GM12892 (cell line): ENCODE measurements at regions not wholly inside any gene's neighbourhood (a gene's known extent, or its start where the extent isn't known, plus 50 kb on each side); places are given as distances from the start of the nearest gene placed in this dataset.

Experiments used
- POLR2A ChIP-seq: IDR thresholded peaks from 2 replicates; pipeline ENCODE4 v1.6.1; 2011; ENCODE audit warnings: low read depth, low read length, control low read depth
- TAF1 ChIP-seq: IDR thresholded peaks from 2 replicates; pipeline ENCODE4 v1.6.1; 2011; ENCODE audit warnings: low read depth, mild to moderate bottlenecking, control low read depth, low read length, borderline replicate concordance

DNA sequence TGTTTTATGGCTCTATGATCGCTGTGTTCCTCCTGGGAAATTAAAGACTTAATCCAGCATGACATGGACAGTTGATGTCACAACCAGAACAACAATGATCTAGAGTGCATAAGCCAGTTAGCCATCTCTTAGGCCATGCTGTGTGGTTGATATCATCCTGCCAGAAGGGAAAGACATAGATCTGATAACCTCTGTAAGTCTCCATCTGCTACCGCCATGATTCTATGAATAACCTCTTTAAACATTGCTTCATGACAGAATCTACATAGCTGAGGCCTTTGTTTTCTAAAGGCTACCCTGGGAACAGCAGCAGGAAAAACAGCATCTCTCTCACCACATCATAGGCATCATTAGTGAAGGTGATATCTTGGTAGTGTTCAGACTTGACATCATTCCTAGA lies 117.6 kb upstream of the PHACTR1 start:
- no peak for TF ChIP-seq TAF1
- TF ChIP-seq POLR2A, result no peak
